ENCODE measurements at regions not wholly inside any gene's neighbourhood (a gene's known extent, or its start where the extent isn't known, plus 50 kb on each side); places are given as distances from the start of the nearest gene placed in this dataset.

- no peak for ATAC-seq
These were observed 463.9 kb upstream of the CDH9 start for GRCh38 chr5:27502236-27502635.

- no peak for ATAC-seq
These were observed 459.1 kb upstream of the CDH9 start for GRCh38 chr5:27497491-27497890.

- no peak for ATAC-seq
These were observed 456.5 kb upstream of the CDH9 start for GRCh38 chr5:27494887-27495286.

GRCh38 chr5:27491746-27492439 is 453.5 kb upstream of the CDH9 start:
- no peak for ATAC-seq

GRCh38 chr5:27491047-27491446 is 452.7 kb upstream of the CDH9 start:
- ATAC-seq: no peak

GRCh38 chr5:27489701-27490100 is 451.3 kb upstream of the CDH9 start:
- no peak for ATAC-seq

- no peak for ATAC-seq
These were observed 444.3 kb upstream of the CDH9 start for GRCh38 chr5:27482663-27483062.

- no peak for ATAC-seq
These were observed 441.5 kb upstream of the CDH9 start for GRCh38 chr5:27479859-27480258.

- no peak for ATAC-seq
These were observed 439.2 kb upstream of the CDH9 start for GRCh38 chr5:27477550-27477949.

- ATAC-seq: no peak
These were observed 438.1 kb upstream of the CDH9 start for GRCh38 chr5:27476356-27476988.

GRCh38 chr5:27475063-27475462 is 436.7 kb upstream of the CDH9 start:
- no peak for ATAC-seq

GRCh38 chr5:27474395-27474794 is 436.0 kb upstream of the CDH9 start:
- no peak for ATAC-seq

- ATAC-seq: no peak
These were observed 435.6 kb upstream of the CDH9 start for GRCh38 chr5:27474047-27474309.

GRCh38 chr5:27473307-27474046 is 435.1 kb upstream of the CDH9 start:
- no peak for ATAC-seq

GRCh38 chr5:27472871-27473270 is 434.5 kb upstream of the CDH9 start:
- no peak for ATAC-seq

- ATAC-seq: no peak
These were observed 433.8 kb upstream of the CDH9 start for GRCh38 chr5:27472000-27472763.

GRCh38 chr5:27466959-27467358 is 428.6 kb upstream of the CDH9 start:
- ATAC-seq: no peak

GRCh38 chr5:27465140-27465539 is 426.8 kb upstream of the CDH9 start:
- no peak for ATAC-seq

GRCh38 chr5:27463446-27464149 is 425.2 kb upstream of the CDH9 start:
- no peak for ATAC-seq

GRCh38 chr5:27462936-27463335 is 424.6 kb upstream of the CDH9 start:
- no peak for ATAC-seq

- no peak for ATAC-seq
These were observed 419.9 kb upstream of the CDH9 start for GRCh38 chr5:27458287-27458686.

GRCh38 chr5:27451377-27451776 is 413.0 kb upstream of the CDH9 start:
- ATAC-seq: no peak

GRCh38 chr5:27450607-27451006 is 412.2 kb upstream of the CDH9 start:
- no peak for ATAC-seq
